ENCODE measurements at regions not wholly inside any gene's neighbourhood (a gene's known extent, or its start where the extent isn't known, plus 50 kb on each side); places are given as distances from the start of the nearest gene placed in this dataset.

GRCh38 chr10:128759174-128759573 lies 633.0 kb upstream of the MKI67 start:
- H3K36me3 ChIP-seq (ENCODE audit: insufficient read depth, low read length) = no peaks in the 10 kb centered on the region
- TF ChIP-seq EZH2 (IDR thresholded peaks at IDR 0.05; ENCODE audit: borderline replicate concordance, low read length) = no peak
- TF ChIP-seq CTCF (IDR thresholded peaks at IDR 0.05; ENCODE audit: low read length) = no peak
- H3K27ac ChIP-seq (ENCODE audit: low read depth, low read length, poor library complexity, severe bottlenecking) = no peak overlapping the region
- H3K9me2 ChIP-seq (ENCODE audit: low read depth, low read length) = no peaks in the 10 kb centered on the region
- H3K9me3 ChIP-seq (ENCODE audit: low read length) = no peaks in the 10 kb centered on the region
- no peak overlapping the region for H3K4me2 ChIP-seq (ENCODE audit: low read length)
- no peaks in the 10 kb centered on the region for H3K79me2 ChIP-seq (ENCODE audit: insufficient read depth, low read length)
- H3K9ac ChIP-seq (ENCODE audit: low read length) = no peak overlapping the region
- no peaks in the 10 kb centered on the region for H3K27me3 ChIP-seq (ENCODE audit: insufficient read depth, low read length)
- no peak overlapping the region for H2AFZ ChIP-seq (ENCODE audit: low read length)
- H4K20me1 ChIP-seq (ENCODE audit: insufficient read depth, low read length) = no peaks in the 10 kb centered on the region
- no peak overlapping the region for H3K4me3 ChIP-seq (ENCODE audit: low read depth, low read length, poor library complexity, severe bottlenecking)
- no peaks in the 10 kb centered on the region for H3F3A ChIP-seq (ENCODE audit: insufficient read depth, low read length)
- H3K4me1 ChIP-seq (ENCODE audit: insufficient read depth, low read length, severe bottlenecking) = no peaks in the 10 kb centered on the region

- H3K9me3 ChIP-seq (ENCODE audit: low read length) = no peaks in the 10 kb centered on the region
- H3K4me1 ChIP-seq (ENCODE audit: insufficient read depth, low read length, severe bottlenecking) = no peaks in the 10 kb centered on the region
- no peaks in the 10 kb centered on the region for H3K36me3 ChIP-seq (ENCODE audit: insufficient read depth, low read length)
- no peaks in the 10 kb centered on the region for H3K27me3 ChIP-seq (ENCODE audit: insufficient read depth, low read length)
- H3K4me3 ChIP-seq (ENCODE audit: low read depth, low read length, poor library complexity, severe bottlenecking) = no peak overlapping the region
- no peaks in the 10 kb centered on the region for H3K9me2 ChIP-seq (ENCODE audit: low read depth, low read length)
- no peaks in the 10 kb centered on the region for H3F3A ChIP-seq (ENCODE audit: insufficient read depth, low read length)
- H3K9ac ChIP-seq (ENCODE audit: low read length) = no peak overlapping the region
- TF ChIP-seq EZH2 (IDR thresholded peaks at IDR 0.05; ENCODE audit: borderline replicate concordance, low read length) = no peak
- H4K20me1 ChIP-seq (ENCODE audit: insufficient read depth, low read length) = no peaks in the 10 kb centered on the region
- H3K79me2 ChIP-seq (ENCODE audit: insufficient read depth, low read length) = no peaks in the 10 kb centered on the region
- H3K27ac ChIP-seq (ENCODE audit: low read depth, low read length, poor library complexity, severe bottlenecking) = no peak overlapping the region
- no peak overlapping the region for H3K4me2 ChIP-seq (ENCODE audit: low read length)
- H2AFZ ChIP-seq (ENCODE audit: low read length) = no peak overlapping the region
Observed at GRCh38 chr10:128763588-128763987, 637.4 kb upstream of the MKI67 start.

GRCh38 chr10:128764190-128764589 lies 638.0 kb upstream of the MKI67 start:
- Histone ChIP-seq H3K36me3 (ENCODE audit: insufficient read depth, low read length) (no peaks in the 10 kb centered on the region), H3K4me1 (ENCODE audit: insufficient read depth, low read length, severe bottlenecking) (no peaks in the 10 kb centered on the region), H3K4me3 (ENCODE audit: low read depth, low read length, poor library complexity, severe bottlenecking) (no peak overlapping the region), H2AFZ (ENCODE audit: low read length) (no peak overlapping the region), H3K79me2 (ENCODE audit: insufficient read depth, low read length) (no peaks in the 10 kb centered on the region), H3K9me2 (ENCODE audit: low read depth, low read length) (no peaks in the 10 kb centered on the region), H3K9ac (ENCODE audit: low read length) (no peak overlapping the region), H3F3A (ENCODE audit: insufficient read depth, low read length) (no peaks in the 10 kb centered on the region), H3K9me3 (ENCODE audit: low read length) (no peaks in the 10 kb centered on the region), H3K27ac (ENCODE audit: low read depth, low read length, poor library complexity, severe bottlenecking) (no peak overlapping the region), H3K27me3 (ENCODE audit: insufficient read depth, low read length) (no peaks in the 10 kb centered on the region), H3K4me2 (ENCODE audit: low read length) (no peak overlapping the region), H4K20me1 (ENCODE audit: insufficient read depth, low read length) (no peaks in the 10 kb centered on the region)
- no peak for TF ChIP-seq EZH2 (IDR thresholded peaks at IDR 0.05; ENCODE audit: borderline replicate concordance, low read length)
- TF ChIP-seq CTCF (IDR thresholded peaks at IDR 0.05; ENCODE audit: low read length) = no peak

- H3K4me2 ChIP-seq (ENCODE audit: low read length) = no peak overlapping the region
- TF ChIP-seq CTCF (IDR thresholded peaks at IDR 0.05; ENCODE audit: low read length) (no peak), EZH2 (IDR thresholded peaks at IDR 0.05; ENCODE audit: borderline replicate concordance, low read length) (no peak)
Observed at GRCh38 chr10:128766915-128767314, 640.7 kb upstream of the MKI67 start.

More at GRCh38 chr10:128766915-128767314, 640.7 kb upstream of the MKI67 start:
- H3K4me3 ChIP-seq (ENCODE audit: low read depth, low read length, poor library complexity, severe bottlenecking) = no peak overlapping the region
- no peaks in the 10 kb centered on the region for H3F3A ChIP-seq (ENCODE audit: insufficient read depth, low read length)
- no peaks in the 10 kb centered on the region for H3K27me3 ChIP-seq (ENCODE audit: insufficient read depth, low read length)
- no peaks in the 10 kb centered on the region for H4K20me1 ChIP-seq (ENCODE audit: insufficient read depth, low read length)
- no peaks in the 10 kb centered on the region for H3K9me3 ChIP-seq (ENCODE audit: low read length)
- H3K4me1 ChIP-seq (ENCODE audit: insufficient read depth, low read length, severe bottlenecking) = no peaks in the 10 kb centered on the region
- no peak overlapping the region for H3K27ac ChIP-seq (ENCODE audit: low read depth, low read length, poor library complexity, severe bottlenecking)
- H2AFZ ChIP-seq (ENCODE audit: low read length) = no peak overlapping the region
- no peaks in the 10 kb centered on the region for H3K79me2 ChIP-seq (ENCODE audit: insufficient read depth, low read length)
- H3K9ac ChIP-seq (ENCODE audit: low read length) = no peak overlapping the region
- no peaks in the 10 kb centered on the region for H3K9me2 ChIP-seq (ENCODE audit: low read depth, low read length)
- no peaks in the 10 kb centered on the region for H3K36me3 ChIP-seq (ENCODE audit: insufficient read depth, low read length)
